ENCODE measurements at regions not wholly inside any gene's neighbourhood (a gene's known extent, or its start where the extent isn't known, plus 50 kb on each side); places are given as distances from the start of the nearest gene placed in this dataset.

GRCh38 chr13:47508527-47509228, 492.4 kb downstream of the SUCLA2 start:
- no peak for DNase-seq

- no peak for DNase-seq
Observed at GRCh38 chr13:47503475-47503874, 497.6 kb downstream of the SUCLA2 start.

- no peak for DNase-seq
Observed at GRCh38 chr13:47502166-47502565, 498.9 kb downstream of the SUCLA2 start.

- DNase-seq, result no peak
Observed at GRCh38 chr13:47499358-47500150, 501.5 kb downstream of the SUCLA2 start.

DNA sequence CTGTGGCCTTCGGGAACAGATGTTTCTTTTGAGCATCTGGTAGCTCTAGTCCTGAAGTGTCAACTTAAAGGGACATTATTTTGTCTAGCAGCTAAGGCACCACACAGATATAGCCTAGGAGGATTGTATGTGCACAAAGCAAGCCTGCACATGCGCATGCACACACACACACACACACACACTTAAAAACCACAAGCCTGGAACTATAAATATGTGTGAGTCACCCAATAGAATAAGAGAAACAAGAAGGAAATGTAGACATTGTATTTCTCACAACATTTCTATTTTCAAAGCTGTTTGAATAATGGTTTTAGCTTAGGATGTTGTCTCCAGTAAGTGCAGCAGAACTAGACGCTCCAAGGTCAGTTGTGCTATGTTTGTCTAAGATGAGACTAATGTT, 516.5 kb downstream of the SUCLA2 start:
- no peak for DNase-seq

DNA sequence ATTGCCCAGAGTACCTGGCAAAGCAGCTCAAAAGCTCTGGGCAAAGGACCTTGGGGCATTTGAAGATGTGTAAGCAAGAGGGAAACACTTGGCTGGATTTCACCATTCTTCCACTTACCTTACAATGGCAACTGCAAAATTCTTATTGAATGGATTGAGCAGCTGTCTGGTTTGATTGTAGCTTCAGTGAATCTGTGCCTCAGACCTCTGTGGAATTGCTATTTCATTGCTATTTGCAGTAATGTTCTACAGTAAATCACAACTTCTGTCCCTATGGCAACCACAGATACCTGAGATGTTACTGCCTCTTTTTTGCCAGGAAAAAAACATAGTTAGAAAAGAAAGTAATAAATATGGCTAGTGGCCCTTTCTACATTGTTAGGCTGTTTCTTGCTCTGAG, 519.5 kb downstream of the SUCLA2 start:
- DNase-seq, result no peak

- no peak for DNase-seq
Observed at GRCh38 chr13:47480951-47481350, 520.1 kb downstream of the SUCLA2 start.

DNA sequence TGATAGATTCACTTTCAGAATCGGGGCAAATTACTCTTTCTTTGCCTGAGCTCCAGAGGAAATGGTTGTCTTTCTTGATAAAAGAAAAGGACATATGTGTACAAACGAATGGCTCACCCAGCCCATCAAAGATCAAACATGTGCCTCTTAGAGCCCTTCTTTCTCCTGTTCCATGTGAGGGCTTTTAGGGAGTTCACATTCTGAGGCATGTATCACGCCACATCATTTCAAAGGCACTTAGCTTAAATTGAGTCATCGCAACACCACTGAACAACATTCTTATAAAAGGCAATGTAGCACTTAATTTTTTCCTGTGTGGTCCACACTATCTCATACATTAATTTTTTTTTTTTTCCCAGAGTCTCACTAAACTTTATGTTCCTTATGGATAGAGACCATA, 521.0 kb downstream of the SUCLA2 start:
- no peak for DNase-seq

DNA sequence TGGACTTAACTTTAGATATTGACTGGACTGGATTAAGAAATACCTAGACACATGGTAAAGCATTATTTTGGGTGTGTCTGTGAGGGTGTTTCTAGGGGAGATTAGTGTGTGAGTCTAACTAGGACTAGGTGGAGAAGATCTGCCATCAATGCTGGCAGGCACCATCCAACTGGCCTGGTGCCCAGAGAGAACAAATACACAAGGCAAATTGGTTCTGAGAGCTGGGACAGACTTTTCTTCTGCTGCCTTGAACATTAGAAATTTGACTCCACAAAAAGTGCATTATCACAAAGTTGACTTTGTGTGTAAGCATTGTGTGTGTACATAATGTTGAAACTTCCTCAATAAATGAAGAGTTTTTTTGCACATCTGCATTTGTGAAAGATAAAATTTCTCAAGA, 522.1 kb downstream of the SUCLA2 start:
- DNase-seq, result no peak

GRCh38 chr13:47475441-47475948, 525.6 kb downstream of the SUCLA2 start:
- no peak for DNase-seq

DNA sequence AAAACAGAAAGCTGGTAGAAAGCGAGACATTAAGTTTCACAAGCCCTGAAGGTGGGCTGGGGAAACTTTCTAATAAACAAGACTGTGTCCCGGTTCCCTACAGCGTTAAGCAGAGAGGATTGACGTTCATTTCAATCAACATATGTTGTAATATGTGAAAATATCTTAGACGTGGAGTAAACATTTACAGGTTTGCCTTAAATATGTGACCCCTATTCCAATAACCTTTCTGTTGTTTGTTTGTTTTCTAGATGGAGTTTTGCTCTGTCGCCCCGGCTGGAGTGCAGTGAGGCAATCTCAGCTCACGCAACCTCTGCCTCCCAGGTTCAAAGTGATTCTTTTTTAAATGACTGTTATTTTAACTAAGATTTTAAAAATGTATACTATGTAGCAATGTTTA, 526.2 kb downstream of the SUCLA2 start:
- no peak for DNase-seq

GRCh38 chr13:47474326-47474725, 526.7 kb downstream of the SUCLA2 start:
- no peak for DNase-seq

- DNase-seq, result no peak
Observed at GRCh38 chr13:47472516-47472915, 528.6 kb downstream of the SUCLA2 start.

GRCh38 chr13:47463726-47464125, 537.3 kb downstream of the SUCLA2 start:
- no peak for DNase-seq

GRCh38 chr13:47463002-47463401, 538.1 kb downstream of the SUCLA2 start:
- DNase-seq, result no peak

DNA sequence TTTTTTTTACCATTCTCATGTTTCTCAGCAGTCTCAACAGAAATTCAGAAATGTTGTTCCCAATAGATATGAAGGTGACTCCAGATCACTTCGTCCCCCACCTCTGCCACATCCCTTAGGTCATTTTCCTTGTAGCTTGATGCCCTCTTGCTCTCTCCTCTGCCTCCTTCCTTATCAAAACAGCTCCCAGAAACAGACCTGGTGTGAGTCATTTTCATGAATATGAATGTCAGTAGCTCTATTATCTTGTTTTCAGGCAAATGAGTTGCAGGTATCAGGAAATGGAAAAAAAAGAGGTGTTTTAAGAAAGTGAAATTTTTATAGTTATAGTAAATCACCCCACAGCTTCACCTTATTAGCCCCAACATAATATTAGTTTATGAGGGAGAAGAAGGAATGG, 539.3 kb downstream of the SUCLA2 start:
- DNase-seq, result no peak

DNA sequence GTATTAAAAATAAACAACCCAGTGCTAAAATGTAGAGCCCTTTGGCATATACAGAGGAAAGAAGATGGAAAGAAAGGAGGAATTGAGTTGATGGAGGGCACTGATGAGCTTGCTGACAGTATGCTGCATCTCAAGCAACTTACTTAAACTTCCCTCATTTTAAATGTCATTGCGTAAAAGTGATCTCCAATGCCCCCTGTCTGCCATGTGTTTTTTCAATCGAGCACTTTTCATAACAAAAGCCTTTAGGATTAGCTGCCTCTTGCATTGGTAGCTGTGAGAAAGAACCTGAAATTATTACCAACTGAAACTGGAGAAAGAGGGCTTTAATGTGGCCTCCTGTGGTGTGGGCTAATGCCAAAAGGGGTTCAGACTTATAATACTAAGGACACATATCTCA, 541.6 kb downstream of the SUCLA2 start:
- no peak for DNase-seq

DNA sequence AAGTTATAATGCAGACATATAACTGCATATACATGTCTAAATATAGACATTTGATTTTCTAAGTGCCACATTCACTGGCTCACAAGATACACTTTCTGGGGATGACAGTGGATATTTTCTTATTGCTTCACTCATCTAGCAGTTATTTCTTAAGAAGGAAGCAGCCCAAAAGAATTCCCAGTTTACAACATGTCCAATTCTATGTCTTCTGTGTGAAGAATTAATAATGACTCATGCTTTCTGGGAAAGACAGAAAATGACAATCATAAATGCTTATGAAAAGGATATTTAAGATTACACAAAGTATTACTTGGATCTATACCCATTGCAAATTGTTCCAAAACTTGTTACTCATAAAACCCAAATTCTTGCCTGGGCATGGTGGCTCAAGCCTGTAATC, 543.4 kb downstream of the SUCLA2 start:
- DNase-seq, result no peak

DNA sequence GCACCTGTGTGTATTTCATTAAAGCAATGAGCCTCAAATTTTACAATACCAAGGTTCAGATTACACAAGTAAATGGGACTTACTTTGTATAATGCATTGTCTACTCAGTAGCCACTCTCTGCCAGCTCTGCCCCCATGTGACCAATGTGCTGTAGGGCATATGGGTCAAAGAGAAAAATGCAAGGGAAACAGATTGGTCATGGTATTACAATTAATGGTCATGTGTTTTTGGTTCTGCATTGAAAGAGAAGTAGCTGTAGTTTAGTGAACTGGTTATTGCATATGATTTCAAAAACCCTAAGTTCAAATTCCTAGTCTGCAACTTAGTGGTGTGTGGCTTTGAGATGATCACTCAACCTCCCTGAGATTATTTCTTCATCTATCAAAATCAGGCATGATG, 545.4 kb downstream of the SUCLA2 start:
- DNase-seq, result no peak

- no peak for DNase-seq
Observed at GRCh38 chr13:47454986-47455385, 546.1 kb downstream of the SUCLA2 start.

DNA sequence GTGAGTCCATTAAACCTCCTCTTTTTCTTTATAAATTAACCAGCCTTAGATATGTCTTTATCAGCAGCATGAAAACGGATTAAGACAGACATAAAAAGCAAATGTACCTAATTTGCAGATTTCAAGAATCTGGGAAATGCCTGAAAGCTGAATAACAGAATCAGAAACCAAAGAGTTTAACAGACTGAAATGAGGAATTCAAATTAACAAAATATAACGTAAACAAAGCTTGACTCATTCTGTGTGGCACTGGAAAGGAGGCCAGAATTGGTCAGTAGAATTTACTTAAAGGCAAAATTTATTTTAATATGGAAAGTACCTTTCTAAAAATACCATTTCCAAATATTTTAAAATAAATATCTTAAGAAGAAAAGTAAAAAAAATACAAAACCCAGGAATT, 540.6 kb upstream of the HTR2A start:
- DNase-seq, result no peak

GRCh38 chr13:47433461-47434005, 536.7 kb upstream of the HTR2A start:
- DNase-seq, result no peak

DNA sequence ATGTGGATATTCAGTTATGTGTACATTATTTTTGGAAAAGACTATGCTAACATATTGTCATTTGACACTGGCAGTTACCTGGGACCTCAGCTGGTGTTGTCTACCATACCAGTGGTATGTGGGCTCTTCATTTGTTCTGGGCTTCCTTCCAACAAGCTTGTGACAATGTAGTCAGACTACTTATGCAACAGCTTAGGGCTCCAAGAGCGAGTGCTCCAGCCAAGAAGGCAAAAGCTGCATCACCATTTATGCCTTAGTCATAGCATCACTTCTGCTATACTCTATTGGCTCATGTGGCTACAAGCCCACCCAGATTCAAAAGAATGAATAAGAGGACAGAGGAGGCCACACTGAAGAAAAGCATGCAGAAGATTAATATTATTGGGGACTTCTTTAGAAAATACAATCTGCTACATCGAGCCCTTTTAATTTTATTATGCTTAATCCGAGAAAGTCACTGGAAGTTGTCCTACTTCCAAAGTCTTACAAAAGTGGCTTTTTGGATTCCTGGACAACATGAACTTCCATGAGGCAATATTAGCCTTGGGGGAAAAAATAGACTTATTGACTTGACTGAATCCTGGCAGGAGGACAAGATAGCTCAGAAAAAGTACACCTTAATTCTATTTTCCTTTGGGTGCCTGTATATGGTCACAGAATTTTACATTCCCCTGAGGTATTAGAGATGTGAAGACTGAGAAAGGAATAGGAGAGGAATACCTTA, 529.4 kb upstream of the HTR2A start:
- DNase-seq, result peak; percentile 26
